ACC112 (cell line): ENCODE measurements at regions not wholly inside any gene's neighbourhood (a gene's known extent, or its start where the extent isn't known, plus 50 kb on each side); places are given as distances from the start of the nearest gene placed in this dataset.
A peak's percentile ranks its signal among the peaks of the same experiment; 100 is the strongest.

Experiments
- H2AFZ ChIP-seq: fragments of 200-600 bp; sonication (generic); one replicate; pipeline ENCODE4 v1.6.0; 2017; ENCODE audit warnings: antibody characterized with exemption, low read length; ENCODE audit not compliant: unreplicated experiment
- H3K27ac ChIP-seq: fragments of 200-600 bp; sonication (generic); 2 replicates; pipeline ENCODE4 v1.5.1; 2014; ENCODE audit warnings: low read depth, mild to moderate bottlenecking, antibody characterized with exemption, low read length, moderate library complexity
- H3K27me3 ChIP-seq: fragments of 200-600 bp; sonication (generic); 2 replicates; pipeline ENCODE4 v1.6.1; 2014; ENCODE audit warnings: mild to moderate bottlenecking, antibody characterized with exemption, low read length, moderate library complexity, mixed read lengths; ENCODE audit not compliant: insufficient read depth
- H3K36me3 ChIP-seq: fragments of 200-600 bp; sonication (generic); 2 replicates; pipeline ENCODE4 v1.6.1; 2016; ENCODE audit warnings: mild to moderate bottlenecking, antibody characterized with exemption, low read length, moderate library complexity, mixed read lengths; ENCODE audit not compliant: insufficient read depth
- H3K4me1 ChIP-seq: fragments of 200-600 bp; sonication (generic); one replicate; pipeline ENCODE4 v1.6.1; 2016; ENCODE audit warnings: low read length, mixed read lengths; ENCODE audit not compliant: insufficient read depth, unreplicated experiment, control insufficient read depth
- H3K4me3 ChIP-seq: fragments of 200-600 bp; sonication (generic); 2 replicates; pipeline ENCODE4 v1.5.1; 2014; ENCODE audit warnings: mild to moderate bottlenecking, low read depth, low read length
- H3K79me2 ChIP-seq: fragments of 200-600 bp; sonication (generic); one replicate; pipeline ENCODE4 v1.6.0; 2016; ENCODE audit warnings: low read length; ENCODE audit not compliant: control insufficient read depth, unreplicated experiment, insufficient read depth

DNA sequence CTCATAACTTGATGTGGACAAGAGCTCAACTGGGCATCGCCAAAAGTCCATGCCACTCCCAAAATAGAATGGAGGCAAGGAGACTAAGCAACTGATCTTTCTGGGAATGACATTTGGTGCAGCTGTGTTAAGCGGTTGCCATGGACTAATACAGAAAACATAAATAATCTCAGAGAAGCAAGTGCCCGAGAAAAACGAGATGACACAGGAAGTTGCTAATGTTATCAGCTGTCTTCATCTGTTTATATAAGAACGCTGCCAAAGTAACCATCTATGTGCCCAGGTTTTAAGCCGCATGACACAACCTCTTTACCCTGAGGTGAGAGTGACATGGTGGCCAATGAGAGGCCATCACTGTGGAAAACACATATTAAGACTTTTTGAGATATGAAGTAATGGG, 54.9 kb upstream of the SACS start:
- no peaks in the 10 kb centered on the region for H3K27me3 ChIP-seq
- no peak overlapping the region for H2AFZ ChIP-seq
- peaks cover 6% of the 10 kb centered on the region for H3K4me1 ChIP-seq
- no peak overlapping the region for H3K4me3 ChIP-seq
- H3K79me2 ChIP-seq: no peaks in the 10 kb centered on the region
- H3K36me3 ChIP-seq: no peaks in the 10 kb centered on the region
- H3K27ac ChIP-seq: no peak overlapping the region

DNA sequence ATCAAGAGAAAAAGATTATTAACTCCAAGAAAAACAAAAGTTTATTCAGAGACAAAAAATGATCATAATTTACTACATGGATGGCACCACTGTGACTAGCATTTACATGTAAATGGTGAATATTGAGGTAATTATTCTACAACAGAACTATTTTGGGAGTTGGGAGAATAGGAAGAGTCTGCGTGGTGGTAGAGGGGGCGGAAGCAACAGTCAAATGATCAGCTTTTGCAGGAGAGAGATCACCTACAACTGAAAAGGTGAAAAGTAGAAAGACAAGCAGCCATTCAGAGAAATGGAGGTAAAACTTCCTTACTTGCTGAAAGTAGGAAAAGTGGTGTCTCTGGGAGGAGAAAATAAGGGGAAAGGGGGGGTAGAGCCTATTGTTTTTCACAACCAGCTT, 62.8 kb upstream of the SACS start:
- H3K4me3 ChIP-seq: no peak overlapping the region
- H3K27me3 ChIP-seq: no peaks in the 10 kb centered on the region
- H2AFZ ChIP-seq: no peak overlapping the region
- no peaks in the 10 kb centered on the region for H3K36me3 ChIP-seq
- H3K27ac ChIP-seq: no peak overlapping the region
- peaks cover 13% of the 10 kb centered on the region for H3K4me1 ChIP-seq
- H3K79me2 ChIP-seq: no peaks in the 10 kb centered on the region

DNA sequence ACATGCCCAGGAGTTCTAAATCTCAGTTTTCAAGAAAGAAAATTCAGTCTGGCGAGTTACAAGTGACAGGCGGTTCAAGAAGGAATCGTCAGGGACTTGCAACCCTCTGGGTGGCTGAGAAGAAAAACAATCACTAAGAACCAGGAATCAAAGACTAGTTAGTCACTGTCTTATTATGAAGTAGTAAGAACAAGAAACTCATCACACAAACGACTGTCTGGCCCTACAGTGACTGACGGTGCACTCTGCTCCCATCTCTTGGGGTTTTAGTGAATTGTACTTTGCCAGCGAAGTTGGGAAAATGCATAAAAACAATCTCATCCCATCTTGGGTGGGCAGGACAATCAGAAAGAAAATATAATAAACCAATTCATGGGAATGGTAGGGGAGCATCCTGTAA, 63.7 kb upstream of the SACS start:
- Histone ChIP-seq H3K4me1 (peaks cover 15% of the 10 kb centered on the region), H2AFZ (no peak overlapping the region), H3K27me3 (no peaks in the 10 kb centered on the region), H3K36me3 (no peaks in the 10 kb centered on the region), H3K79me2 (no peaks in the 10 kb centered on the region), H3K27ac (no peak overlapping the region), H3K4me3 (no peak overlapping the region)

DNA sequence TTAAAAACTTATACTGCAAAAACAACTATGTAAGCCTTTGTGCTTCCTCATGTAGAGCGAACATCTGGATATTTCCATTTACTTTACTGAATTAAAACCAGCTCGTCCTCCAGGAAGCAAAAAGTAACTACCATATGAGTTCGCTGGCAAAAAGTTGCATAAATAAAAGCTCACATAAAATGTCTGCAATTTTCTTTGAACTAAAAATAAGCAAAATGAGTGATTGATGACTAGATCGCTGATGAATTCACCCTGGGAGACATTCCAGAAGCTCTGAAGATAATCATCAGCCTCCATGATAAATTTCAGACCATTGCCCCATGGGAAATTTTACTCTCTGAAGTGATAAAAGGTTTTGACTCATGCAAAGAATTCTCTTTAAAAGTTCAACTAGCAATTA, 67.3 kb upstream of the SACS start:
- H3K36me3 ChIP-seq: no peaks in the 10 kb centered on the region
- H3K4me3 ChIP-seq: peak overlapping the region; percentile 40
- peak overlapping the region; percentile 51 for H3K27ac ChIP-seq
- no peaks in the 10 kb centered on the region for H3K79me2 ChIP-seq
- H3K4me1 ChIP-seq: peaks cover 31% of the 10 kb centered on the region
- no peaks in the 10 kb centered on the region for H3K27me3 ChIP-seq
- H2AFZ ChIP-seq: no peak overlapping the region

DNA sequence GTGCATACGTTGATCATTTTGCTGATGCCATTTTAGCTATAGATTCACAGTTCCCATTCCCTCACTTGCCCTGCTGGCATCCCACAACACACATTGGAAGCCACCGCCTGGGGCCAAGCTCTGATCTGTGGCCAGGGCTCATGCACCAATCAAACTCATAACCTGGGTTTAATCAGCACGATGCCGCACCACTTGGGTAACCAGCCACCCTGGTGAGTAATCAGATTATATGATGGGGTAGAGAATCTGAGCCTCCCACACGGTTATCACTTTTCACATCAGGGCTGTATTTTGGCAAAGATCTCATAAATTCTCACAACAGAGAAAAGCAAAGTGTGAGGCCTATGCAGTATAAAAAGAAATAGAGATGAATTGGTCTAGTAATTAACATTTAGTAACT, 66.0 kb upstream of the TNFRSF19 start:
- peaks cover 34% of the 10 kb centered on the region for H3K4me1 ChIP-seq
- H3K27ac ChIP-seq: 0 out of 2 replicates have a peak overlapping the region, but pooled peaks have one; percentile 3
- H3K27me3 ChIP-seq: no peaks in the 10 kb centered on the region
- no peaks in the 10 kb centered on the region for H3K79me2 ChIP-seq
- H3K36me3 ChIP-seq: no peaks in the 10 kb centered on the region
- H2AFZ ChIP-seq: no peak overlapping the region
- H3K4me3 ChIP-seq: no peak overlapping the region

DNA sequence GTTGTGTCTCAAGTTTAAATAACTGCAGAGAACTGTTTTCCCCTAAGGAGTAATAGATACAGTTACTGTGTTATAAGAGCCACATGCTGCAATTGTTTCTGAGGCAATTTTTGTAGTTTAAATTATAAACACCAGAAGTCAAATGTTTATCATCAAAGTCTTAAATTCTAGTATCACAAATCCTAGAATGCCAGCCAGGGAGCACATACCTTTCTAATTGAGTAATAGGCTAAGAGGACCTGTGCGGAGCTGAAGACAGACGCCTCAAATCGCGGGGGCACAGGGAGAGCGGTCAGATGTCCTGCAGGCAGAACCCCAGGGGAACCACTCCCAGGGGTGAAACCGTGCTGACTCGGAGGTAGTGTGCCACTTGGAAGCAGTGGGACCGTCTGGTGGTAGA, 65.2 kb upstream of the TNFRSF19 start:
- H2AFZ ChIP-seq: no peak overlapping the region
- peak overlapping the region; percentile 24; the same call in 1 of the 2 replicates for H3K4me3 ChIP-seq
- H3K4me1 ChIP-seq: peaks cover 38% of the 10 kb centered on the region
- no peaks in the 10 kb centered on the region for H3K36me3 ChIP-seq
- no peaks in the 10 kb centered on the region for H3K79me2 ChIP-seq
- H3K27me3 ChIP-seq: no peaks in the 10 kb centered on the region
- peak overlapping the region; percentile 3; the same call in 1 of the 2 replicates for H3K27ac ChIP-seq

DNA sequence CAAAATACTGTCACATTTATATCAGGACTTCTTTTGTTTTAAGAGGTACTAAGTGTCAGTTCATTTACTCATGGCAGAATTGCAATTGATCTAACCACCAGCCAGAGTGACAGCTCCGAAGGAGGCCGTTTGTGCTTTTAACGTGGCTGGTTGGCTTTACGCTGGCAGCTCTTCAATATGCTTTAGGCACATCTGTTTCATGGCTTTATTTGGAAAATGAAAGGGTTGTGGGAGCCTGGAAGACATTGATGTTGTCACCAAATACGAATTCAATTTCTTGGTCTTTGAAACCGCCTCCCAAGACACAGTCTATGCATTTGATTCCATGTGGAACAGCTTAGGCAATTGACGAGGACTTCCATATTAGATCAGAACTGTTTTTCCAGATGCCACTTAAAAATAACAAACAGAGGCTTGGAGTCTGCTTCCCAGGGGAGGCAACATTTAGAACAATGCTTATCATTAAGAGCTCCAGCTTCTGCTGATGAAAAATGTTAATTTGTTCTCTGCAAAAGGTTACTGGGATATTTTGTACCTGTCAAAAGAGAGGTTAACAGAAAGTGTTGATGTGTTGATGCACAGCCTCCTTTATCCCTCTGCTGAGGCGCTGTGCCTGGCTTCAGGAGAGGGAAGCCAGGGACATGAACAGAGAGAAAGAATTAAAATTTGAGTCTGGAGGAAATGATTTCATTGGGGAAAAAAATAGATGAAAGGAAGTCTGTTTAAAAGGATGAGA, 64.0 kb upstream of the TNFRSF19 start:
- H3K36me3 ChIP-seq: no peaks in the 10 kb centered on the region
- no peak overlapping the region for H3K4me3 ChIP-seq
- H3K79me2 ChIP-seq: no peaks in the 10 kb centered on the region
- H3K4me1 ChIP-seq: peaks cover 39% of the 10 kb centered on the region
- H2AFZ ChIP-seq: no peak overlapping the region
- no peak overlapping the region for H3K27ac ChIP-seq
- H3K27me3 ChIP-seq: no peaks in the 10 kb centered on the region

DNA sequence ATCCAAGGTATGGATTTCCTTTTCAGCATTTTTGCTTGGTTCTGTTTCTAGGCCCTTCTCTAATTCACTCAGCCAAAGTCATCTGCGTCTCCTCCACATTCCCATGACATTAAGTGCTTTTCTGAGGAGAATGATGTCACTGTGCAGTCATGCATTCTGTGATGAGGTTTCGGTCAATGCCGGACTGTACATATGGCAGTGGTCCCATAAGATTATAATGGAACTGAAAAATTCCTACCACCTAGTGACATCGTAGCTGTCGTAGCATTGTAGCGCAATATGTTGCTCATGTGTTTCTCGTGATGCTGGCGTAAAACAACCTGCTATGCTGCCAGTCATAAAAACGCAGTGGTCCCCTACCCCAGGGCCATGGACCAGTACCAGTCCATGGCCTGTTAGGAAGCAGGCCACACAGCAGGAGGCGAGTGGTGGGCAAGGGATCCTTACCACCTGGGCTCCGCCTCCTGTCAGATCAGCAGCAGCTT, 63.4 kb upstream of the TNFRSF19 start:
- no peak overlapping the region for H3K27ac ChIP-seq
- no peak overlapping the region for H2AFZ ChIP-seq
- no peak overlapping the region for H3K4me3 ChIP-seq
- H3K27me3 ChIP-seq: no peaks in the 10 kb centered on the region
- H3K79me2 ChIP-seq: no peaks in the 10 kb centered on the region
- H3K36me3 ChIP-seq: no peaks in the 10 kb centered on the region
- peaks cover 43% of the 10 kb centered on the region for H3K4me1 ChIP-seq

DNA sequence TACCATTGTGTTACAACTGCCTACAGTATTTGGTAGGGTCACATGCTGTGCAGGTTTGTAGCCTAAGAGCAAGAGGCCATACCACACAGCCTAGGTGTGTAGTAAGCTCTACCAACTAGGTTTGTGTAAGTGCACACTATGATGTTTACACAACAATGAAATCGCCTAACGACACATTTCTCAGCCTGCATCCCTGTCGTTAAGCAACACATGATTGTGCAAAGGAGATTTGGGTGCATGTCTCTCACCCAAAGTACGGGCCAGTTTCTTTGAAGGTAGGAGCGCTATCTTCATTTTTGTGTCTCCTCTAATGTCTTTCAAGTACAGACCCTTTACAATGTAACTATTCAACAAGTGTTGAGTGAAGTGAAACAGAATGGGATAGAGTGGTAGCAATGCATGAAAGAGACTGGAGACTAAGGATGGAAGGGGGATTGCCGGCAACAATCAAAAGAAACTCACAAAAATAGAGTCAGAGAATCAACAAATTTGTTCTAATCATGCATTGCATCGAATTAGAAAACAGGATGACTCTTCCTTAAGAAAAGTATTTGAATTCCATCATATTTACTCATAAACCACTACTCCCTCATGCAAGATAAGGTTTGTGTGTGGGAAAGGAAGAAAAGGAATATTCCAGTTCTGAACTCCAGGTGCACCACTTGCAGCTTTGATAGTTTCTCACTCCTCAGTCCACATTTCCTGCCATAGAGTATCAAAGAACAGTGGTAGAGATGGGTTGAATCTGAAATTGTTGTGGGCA, 60.2 kb upstream of the TNFRSF19 start:
- no peaks in the 10 kb centered on the region for H3K27me3 ChIP-seq
- no peaks in the 10 kb centered on the region for H3K36me3 ChIP-seq
- H3K4me1 ChIP-seq: peaks cover 35% of the 10 kb centered on the region
- peak overlapping the region; percentile 9 for H2AFZ ChIP-seq
- H3K79me2 ChIP-seq: no peaks in the 10 kb centered on the region
- H3K27ac ChIP-seq: peak overlapping the region; percentile 80
- H3K4me3 ChIP-seq: no peak overlapping the region

DNA sequence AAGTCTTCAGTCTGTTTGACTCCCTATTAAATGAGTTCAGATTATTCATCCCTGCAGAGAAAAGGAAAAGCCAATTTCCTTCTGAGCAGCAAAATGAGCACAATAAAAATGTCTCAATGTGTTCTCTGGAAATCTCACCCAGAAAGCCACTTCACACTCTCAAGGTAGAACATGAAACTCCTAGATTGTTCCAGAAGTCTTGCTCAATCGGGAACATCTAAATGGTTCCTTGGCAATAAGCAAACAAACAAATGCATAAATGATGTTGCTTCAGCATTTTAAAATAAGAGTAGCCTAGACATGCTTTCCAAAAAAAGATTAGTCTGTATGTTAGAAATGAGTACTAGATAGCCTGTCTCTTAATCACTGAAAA, 59.7 kb upstream of the TNFRSF19 start:
- Histone ChIP-seq H3K27me3 (no peaks in the 10 kb centered on the region), H2AFZ (peak overlapping the region; percentile 9), H3K36me3 (no peaks in the 10 kb centered on the region), H3K27ac (peak overlapping the region; percentile 80), H3K79me2 (no peaks in the 10 kb centered on the region), H3K4me3 (no peak overlapping the region), H3K4me1 (peaks cover 29% of the 10 kb centered on the region)
